Suppressor macrophage (primary cell): ENCODE measurements at regions not wholly inside any gene's neighbourhood (a gene's known extent, or its start where the extent isn't known, plus 50 kb on each side); places are given as distances from the start of the nearest gene placed in this dataset.

Experiments
- DNase-seq, 4 experiments: peaks; one replicate each; pipeline ENCODE4 v3.0.0-alpha.2; 2020 to 2022

DNA sequence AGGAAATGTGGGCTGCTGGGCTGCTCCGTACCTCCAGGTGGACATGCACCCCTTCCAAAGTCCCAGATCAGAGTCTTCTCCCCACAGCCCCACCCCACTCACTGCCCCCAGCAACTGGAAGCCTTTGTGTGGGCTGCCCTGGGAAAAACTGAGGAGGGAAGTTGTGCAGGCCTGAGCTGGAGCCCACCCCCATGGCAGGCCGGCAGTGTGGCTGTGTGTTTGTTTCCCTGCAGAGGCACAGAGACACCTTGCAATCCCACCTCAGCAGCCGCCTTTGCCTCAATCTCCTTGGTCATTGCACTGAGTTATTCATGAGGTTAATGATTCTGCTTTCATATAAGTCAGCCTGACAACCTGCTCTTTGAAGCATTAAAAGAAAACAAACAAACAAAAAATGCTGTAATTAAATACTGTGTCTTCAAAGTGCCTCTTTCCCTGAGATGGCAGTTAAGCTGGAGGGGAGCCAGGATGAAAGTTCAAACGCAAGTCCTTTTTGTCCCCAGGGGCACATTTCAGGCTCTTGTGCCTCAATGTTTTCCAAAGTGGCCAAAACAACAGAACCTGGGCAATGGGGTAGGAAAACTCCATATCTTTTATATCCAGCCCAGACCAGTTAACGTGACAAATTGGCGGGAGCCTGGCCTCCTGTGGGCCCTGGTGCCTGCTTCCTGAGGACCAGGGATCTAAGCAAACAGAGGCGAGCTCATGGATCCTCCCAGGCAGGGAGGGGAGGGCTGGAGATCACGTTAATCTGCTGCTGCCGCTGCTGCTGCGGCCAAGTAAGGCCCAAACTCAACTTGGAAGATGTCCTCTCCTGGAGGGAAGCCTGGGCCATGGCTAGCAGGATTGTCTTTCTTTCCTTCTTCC lies 51.9 kb upstream of the TSPAN11 start:
- DNase-seq: no peak

GRCh38 chr12:30870491-30871265 lies 55.9 kb upstream of the TSPAN11 start:
- no peak for DNase-seq

- DNase-seq: no peak
Measured at GRCh38 chr12:30867415-30867814, 59.1 kb upstream of the TSPAN11 start.

DNA sequence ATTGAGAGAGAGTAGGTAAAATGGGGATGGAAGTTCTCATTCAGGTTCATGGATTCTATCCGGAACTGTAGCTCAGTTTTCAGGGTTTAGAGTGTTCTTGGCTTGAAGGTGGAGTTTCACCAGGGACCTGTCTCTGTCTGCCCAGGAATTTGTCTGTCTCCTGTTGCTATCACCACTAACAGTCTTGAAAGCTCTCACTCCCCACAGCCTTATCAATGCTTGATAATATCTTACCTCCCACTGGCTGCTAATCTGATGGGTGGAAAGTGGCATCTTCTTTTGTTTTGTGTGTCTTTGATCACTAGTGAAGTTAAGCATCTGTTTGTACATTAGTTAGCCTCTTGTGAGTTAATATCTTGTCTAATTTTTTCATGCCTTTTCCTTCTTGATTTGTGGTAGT lies 60.3 kb upstream of the TSPAN11 start:
- DNase-seq: no peak

DNA sequence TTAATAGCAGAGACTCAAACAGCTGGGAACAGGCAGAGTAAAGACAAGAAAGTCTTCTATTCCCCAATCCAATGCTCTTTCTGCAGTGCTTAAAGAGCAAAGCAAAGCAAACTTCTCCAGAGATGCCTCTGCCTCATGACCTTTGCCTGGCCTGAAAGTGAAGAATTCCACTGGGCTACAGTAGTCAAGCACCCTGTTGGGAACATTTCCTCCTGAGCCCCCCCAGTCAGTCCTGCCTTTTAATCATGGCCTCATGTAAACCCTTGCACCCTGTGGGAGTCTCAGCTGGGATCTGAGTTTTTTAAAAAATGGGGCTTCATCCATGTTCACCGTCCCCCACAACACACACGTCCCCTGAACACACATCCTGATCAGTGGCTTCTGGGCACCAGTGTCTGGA lies 62.7 kb upstream of the TSPAN11 start:
- DNase-seq: no peak

- DNase-seq: no peak
Measured at GRCh38 chr12:30862486-30862885, 64.1 kb upstream of the TSPAN11 start.

DNA sequence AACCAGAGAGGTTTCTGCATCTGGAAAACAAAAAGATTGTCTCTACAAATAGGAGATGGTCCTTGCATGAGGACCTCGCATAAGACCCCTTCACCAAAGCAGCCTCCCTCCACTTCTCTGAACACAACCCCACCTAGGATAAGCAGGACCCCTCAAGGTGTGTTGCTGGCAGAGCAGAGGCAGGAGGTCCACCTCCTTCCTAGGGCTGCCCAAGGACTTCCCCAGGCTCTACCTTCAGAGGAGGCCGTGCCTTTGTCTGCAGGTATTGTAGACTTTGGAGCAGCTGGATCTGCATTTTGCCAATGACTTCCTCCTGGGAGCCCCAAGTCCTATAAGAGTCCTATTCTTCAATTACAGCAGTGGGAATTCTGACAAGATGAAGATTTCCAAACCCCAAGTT lies 67.3 kb upstream of the TSPAN11 start:
- no peak for DNase-seq

DNA sequence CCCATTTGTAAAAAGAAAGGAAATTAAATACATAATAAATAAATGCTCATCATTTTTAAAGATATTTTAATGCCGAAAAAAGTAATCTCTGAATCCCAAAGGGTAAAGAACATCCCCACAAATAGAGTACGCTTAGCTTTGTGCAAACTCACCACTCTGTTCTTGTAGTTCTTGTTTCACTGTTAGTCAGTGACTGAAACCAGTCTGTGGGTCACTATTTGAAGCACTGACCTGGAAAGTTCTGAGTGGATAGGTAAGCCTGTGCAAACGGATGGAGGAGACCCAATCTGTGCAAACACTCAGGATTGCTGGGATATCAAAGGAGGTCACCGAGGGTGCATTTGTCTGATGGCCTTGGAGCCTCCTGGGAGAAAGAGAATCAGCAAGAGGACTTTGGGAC lies 68.1 kb upstream of the TSPAN11 start:
- no peak for DNase-seq

DNA sequence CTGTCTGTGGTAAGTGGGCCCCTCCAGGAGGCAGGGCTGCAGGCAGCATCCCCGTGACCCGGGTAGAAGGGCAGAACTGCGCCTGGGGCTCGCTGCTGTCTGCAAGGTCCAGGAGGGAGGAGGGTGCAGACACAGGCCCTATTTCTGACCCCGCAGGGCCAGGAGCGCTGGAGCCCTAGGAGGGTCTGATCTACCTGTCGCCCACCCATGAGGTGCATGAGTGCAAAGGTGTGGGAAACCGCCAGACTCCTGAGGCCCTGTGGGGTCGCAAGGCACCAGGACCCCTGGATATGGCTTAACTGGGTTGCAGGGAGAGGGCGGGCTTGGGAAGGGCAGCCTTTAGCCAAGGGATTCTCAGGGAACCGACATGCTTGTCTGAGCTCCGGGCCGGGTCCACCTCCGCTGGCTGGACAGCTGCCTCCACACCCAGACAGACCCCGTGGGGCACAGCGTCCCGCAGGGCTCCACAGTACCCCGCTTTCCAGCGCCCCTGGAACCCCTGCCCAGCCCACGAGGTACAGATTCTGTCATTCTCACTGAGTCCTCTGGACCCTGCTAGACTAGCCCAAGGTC lies 72.9 kb upstream of the TSPAN11 start:
- no peak for DNase-seq

DNA sequence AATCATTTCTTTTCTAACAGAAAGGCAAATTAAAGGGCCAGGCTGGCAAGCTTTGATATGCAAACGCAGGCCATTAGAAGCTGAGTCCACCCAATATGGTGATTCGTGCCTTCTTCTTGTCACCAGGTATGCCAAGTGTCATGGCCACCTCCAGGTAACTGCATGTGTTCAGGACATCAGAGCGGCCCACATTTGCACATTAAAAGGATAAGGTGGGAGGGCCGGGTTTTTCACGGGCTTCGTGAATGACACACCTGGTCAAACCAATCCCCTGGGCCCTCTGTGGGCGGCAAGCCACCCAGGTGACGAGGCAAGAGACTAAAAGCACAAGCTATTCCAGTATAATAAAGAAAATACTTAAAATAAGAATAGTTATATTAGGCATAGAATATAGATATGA lies 75.9 kb upstream of the TSPAN11 start:
- DNase-seq: no peak

- peak; percentile 70 to 89 (median 77) for DNase-seq
Measured at GRCh38 chr12:30847259-30847658, 79.3 kb upstream of the TSPAN11 start.

DNA sequence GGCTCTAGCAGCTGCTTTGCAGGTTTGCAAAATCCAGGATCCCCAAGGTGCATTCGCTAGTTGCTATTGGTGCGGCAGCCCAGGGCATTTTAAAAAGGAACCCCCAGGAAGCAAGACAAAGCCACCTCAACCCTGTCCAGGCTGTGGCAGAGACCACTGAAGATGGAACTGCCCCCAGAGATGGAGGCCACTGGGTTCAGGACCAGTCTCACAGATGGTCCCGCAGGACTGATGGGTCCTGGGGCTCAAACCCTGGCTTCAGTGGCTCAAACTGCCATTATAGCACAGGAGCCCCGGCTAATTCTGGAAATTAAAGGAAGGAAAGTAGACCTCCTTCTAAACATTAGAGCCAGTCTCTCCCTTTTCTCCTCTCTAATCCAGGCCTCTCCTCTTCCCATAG lies 79.8 kb upstream of the TSPAN11 start:
- DNase-seq: no peak

- DNase-seq: peak in 3 of 4 experiments; percentile 4 to 19 (median 9)
Measured at GRCh38 chr12:30845676-30846075, 80.9 kb upstream of the TSPAN11 start.

GRCh38 chr12:30843211-30843610 lies 83.3 kb upstream of the TSPAN11 start:
- no peak for DNase-seq

DNA sequence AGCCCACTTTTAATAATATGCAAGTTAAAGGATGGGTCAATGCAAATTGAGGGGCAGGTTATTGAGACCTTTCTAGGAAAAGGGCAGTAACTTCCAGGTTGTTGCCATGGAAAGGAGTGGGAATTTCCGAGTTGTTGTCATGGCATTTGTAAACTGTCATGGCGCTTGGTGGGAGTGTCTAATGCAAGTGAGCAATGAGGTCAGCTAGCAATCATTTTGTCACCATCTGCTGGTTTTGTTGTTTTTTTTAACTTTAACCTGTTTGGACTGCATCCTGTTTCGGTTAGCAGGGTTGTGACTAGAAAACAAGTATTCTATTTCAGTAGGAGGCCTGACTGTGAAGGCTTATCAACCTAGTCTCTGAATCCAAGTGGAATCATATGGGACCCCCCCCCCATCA lies 85.8 kb upstream of the TSPAN11 start:
- DNase-seq: no peak

- DNase-seq: no peak
Measured at GRCh38 chr12:30839643-30840220, 85.0 kb upstream of the CAPRIN2 start.

DNA sequence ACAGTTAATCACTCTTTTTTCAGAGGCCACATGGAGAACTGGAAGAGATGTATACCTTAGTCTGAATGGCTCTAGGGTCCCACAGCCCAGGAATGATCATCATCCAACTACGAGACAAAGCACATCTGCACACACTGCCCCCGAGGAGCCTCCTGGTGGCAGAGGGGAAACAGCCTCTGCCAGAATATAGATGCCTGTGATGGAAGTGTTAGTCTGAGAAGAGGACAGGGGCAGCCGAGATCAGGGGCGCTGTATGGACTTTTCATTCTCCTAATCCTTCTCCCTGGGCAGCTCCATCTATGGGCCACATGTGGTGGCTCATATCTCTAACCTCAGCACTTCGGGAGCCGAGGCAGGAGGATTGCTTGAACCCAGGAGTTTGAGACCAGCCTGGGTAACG lies 82.8 kb upstream of the CAPRIN2 start:
- DNase-seq: no peak

GRCh38 chr12:30836656-30837445 lies 82.1 kb upstream of the CAPRIN2 start:
- DNase-seq: no peak

- DNase-seq: peak in 1 of 4 experiments; percentile 5
Measured at GRCh38 chr12:30835216-30835615, 80.5 kb upstream of the CAPRIN2 start.

GRCh38 chr12:30830751-30831150 lies 76.0 kb upstream of the CAPRIN2 start:
- DNase-seq: no peak

DNA sequence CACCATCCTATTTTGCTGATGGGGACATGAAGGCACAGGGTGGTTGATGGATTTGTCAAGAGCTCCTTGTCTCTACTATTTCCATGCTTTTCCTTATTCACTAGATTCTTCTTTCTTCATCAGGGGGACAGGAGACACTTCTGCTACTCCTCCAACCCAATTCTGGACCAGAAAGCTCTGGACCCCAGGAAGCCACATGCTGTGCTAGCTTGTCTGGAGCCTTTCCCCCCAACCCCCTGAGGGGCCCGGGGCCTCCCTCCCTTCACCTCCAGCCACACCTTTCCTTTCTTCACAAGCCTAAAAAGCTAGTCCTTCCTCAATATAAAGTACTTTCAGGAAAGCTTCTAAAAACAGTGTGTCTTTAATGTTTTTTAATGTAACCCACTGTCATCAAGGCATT lies 75.1 kb upstream of the CAPRIN2 start:
- DNase-seq: no peak

- no peak for DNase-seq
Measured at GRCh38 chr12:30828686-30829085, 73.9 kb upstream of the CAPRIN2 start.
